ELF-1 (cell line): ENCODE measurements at regions not wholly inside any gene's neighbourhood (a gene's known extent, or its start where the extent isn't known, plus 50 kb on each side); places are given as distances from the start of the nearest gene placed in this dataset.
A peak's percentile ranks its signal among the peaks of the same experiment; 100 is the strongest.

Source experiments
- DNase-seq: peaks from one replicate; pipeline ENCODE4 v3.0.0-alpha.2; 2016; ENCODE audit warnings: low read depth, low spot score

DNA sequence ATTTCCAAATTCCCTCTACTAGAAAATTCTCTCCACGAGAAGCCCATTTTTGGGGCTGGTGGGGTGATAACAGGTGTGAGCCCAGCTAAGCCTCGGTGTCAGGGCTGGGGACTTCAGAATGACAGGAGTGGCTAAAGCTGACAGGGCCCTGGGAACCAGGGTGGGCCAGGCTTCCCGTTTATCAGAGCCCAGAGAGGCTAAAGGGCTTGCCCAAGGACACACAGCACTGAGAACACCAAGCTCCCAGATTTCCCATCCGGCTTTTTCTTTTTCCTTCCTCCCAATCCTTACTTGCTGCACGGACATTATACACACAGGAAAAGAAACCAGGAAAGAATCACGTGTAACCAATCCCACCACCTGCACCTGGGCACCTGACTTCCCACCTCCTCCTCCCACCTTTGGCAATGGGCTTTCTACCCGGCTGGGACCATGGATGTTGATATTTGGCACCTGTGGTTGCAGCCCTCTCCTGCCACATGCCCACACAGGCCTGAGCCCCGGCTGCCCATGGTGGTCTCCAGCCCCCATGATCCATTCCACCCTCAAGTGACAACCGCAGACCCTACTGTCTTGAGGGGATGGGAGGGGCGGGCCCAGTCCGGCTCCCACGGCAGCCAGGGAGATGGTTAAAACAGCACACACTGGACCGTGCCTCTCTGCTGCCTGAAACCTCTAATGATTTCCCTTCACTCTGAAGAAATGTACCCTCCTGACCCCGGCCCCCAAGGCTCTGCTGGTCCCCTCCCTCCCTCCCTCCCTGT is 78.9 kb downstream of the ENGASE start:
- DNase-seq: no peak

DNA sequence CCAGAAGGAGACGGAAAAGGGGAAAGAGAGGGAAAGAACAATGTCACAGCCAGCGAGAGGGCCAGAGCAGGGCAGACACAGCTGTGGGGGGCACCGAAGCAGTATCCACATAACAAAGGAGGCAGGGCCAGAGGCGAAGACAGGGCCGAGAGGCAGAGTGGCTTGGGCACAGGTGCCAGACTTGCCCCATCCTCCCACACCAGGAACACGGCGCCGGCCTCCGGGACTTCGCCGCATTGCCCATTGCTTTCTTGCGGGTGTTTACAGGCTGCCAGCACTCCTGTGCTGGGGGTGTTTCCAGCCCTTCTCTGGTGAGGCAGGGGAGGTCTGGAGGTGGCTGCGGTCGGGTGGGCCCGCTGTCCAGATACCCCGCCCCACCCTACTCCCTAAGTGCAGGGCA is 78.0 kb downstream of the ENGASE start:
- DNase-seq: peak; percentile 14

DNA sequence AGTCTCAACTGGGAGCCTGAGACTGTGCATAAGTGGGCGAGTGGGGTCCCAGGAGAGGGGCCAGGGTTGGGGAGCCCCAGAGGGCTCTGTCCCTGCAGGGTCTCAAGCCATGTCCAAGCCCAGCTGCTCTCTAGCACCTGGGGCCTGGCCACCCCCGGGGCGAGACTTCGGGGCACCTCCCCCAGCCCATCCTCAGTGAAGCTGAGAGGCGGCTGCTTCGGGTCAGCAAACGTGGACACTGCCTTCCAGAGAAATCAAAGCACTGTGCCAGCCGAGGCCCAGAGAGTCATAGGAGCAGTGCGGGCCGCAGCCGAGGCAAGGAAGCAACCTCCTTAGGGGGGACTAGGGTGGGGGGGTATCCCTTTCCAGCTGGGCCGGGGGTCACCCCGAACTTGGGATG is 77.5 kb downstream of the ENGASE start:
- DNase-seq: no peak

DNA sequence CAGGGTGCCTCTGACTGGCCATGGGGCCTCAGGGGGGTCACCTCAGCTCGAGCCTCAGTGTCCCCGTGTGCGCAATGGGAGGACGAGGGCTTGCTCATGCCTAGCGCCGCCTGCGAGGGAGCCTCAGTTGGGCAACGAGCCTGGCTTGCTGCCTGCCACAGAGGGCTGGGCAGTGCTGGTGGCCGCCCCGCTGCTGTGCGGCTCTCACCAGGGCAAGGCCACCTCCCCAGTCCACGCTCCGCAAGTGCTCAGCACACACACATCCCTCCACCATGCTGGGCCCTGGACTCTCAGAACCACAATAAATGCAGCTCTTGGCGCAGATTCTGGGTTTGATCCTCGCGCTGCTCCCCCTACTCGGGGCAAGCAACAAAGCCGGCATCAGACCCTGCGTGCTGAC is 76.2 kb downstream of the ENGASE start:
- no peak for DNase-seq

DNA sequence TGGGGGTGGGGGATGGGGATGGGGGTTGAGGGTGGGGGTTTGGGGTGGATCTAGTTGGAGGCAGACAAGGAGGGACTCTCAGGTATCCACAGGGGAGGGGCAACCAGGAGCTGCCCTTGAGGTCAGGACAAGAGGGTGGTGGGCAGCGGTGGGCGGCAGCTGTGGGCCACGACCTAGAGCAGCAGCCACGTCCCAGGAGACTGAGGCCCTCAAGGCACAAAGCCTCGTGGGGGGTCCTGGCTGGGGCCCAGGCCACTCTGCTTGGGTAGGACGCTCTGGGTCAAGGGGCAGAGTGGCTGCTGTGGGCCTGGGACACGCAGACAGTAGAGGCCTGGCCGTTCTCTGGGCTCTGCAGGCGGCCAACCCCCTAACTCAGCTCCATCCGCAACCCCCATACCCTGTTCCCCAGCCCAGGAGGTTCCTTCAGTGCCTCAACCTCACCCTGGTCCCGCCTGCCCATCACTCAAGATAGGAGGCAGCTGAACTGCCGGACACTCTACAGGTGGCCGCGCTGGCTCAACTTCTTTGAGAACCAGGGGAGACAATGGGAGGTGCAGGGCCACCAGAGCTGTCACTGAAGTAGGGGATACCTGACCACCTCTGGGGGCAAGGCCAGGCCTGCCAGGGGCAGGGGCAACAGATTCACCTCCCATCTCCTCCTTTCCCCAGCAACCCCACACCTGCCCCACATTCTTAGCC is 75.6 kb downstream of the ENGASE start:
- no peak for DNase-seq

DNA sequence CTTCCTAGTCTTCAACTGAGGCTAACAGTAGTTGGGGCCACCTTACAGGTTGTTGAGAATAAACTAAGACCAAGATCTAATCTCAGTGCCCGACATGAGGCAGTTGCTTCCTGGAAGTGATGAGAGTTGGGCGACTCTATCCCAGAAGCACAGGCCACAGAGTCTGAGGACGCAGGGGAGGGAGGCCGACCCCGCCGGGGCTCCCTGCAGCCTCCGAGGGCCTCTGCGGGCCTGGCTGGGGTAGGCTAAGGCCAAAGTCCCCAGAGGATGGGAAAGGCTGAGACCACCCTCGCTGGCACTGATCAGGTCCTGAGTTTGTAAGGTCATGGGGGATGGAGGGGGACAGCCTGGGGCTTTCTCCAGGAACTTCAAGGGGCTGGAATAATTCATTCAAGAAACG is 74.0 kb downstream of the ENGASE start:
- no peak for DNase-seq

DNA sequence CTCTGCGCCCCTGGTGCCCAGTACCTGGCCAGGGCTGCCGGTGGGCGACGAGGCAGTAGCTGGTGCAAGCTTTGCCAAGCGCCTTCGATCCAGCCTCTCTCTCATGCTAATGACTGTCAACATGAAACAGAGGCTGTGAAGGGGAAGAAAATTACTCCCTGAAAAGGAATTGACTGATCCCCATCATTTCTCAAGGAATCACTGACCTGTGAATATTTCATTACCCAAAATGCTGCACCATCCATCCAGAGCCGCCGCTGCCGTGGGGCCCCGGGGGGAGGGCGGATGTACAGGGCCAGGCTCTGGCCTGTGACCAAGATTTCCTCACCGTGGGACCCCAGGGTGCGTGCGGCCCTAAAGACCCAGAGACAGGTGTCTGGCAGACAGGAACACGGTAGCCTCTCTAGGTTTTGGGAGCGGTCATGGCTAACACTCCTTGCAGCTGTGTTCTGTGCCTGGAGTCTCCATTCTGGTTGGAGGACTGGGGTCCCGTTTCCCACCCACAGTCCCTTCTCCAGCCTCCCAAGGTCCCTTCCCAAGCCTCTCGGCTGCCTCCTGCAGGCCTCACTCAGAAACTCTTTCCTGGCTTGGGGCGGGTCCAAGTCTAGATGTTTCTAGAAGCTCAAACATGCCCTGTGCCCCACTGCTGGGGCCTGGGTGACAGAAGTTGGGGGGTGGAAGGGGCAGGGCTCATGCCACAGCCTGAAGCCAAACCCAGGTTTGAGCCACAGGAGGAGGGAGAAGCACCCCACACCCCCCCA is 73.3 kb downstream of the ENGASE start:
- no peak for DNase-seq

DNA sequence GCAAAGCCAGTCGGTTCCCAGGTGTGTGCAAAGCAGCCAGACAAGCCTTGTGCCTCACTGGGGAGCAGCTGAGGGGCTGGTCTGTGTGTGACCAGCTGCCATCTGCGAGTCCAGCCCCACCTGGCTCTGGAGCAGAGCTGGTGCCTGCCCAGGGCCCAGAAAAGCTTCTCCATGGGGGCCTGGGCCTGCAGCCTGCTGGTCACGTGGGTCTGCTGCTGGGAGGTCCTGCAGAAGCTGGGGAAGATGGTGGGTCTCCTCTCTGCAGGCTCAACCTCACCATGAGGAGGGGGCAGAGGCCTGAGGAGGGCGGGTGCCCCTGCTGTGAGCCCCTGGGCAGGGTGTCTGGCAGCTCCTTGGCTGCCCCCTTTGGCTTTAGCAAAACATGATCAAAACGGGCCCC is 71.9 kb downstream of the ENGASE start:
- no peak for DNase-seq

DNA sequence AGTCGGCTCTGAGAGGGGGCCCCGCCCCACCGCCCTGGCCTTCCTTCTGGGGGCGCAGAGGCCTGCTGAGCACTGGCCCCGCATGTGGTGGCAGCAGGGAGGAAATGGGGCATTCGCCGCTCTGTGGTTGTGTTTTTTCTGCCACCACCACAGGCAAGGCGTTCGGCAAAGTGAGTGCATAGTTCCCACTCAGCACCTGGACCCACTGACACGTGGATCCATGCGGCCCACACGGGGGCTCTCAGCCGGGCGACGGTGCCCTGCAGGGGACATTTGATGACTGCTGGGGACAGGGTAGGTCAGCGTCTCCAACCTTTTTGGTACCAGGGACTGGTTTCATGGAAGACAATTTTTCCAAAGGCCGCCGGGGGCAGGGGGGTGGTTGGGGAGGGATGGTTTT is 70.9 kb downstream of the ENGASE start:
- no peak for DNase-seq

DNA sequence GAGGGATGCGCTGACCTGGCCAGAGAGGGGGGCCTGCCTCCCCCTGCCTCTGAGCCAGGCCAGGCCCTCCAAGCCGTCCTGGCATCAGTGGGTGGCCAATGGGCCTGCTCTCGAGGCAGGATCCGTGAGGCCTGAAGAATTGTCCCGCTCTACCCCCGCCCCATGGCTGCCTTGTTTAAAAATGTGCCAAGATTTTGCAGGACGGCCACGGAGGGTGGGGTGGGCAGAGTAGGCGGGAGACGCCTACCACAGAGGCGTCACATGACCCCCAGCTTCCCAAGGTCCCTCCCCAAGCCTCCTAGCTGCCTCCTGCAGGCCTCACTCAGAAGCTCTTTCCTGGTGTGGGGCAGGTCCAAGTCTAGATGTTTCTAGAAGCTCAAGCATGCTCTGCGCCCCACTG is 69.5 kb downstream of the ENGASE start:
- no peak for DNase-seq

DNA sequence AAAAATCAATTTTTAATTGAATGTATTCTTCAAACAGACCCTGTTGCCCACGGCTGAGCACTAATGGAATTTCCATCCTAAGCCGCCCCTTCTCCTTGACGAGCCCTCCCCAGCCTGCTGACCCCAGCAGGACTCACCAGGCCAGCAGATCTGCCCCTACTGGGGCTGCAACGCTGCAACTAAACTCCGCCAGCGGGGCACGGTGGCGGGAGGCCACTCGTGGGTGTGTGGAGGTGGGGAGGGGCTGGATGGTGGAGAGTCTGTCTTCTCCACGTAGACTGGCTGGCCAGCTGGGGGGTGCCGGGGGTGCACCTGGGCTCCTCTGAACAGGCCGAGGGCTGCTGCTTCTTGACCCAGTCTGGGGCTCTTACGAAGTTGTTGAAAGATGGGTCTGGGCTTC is 67.8 kb downstream of the ENGASE start:
- DNase-seq: no peak

DNA sequence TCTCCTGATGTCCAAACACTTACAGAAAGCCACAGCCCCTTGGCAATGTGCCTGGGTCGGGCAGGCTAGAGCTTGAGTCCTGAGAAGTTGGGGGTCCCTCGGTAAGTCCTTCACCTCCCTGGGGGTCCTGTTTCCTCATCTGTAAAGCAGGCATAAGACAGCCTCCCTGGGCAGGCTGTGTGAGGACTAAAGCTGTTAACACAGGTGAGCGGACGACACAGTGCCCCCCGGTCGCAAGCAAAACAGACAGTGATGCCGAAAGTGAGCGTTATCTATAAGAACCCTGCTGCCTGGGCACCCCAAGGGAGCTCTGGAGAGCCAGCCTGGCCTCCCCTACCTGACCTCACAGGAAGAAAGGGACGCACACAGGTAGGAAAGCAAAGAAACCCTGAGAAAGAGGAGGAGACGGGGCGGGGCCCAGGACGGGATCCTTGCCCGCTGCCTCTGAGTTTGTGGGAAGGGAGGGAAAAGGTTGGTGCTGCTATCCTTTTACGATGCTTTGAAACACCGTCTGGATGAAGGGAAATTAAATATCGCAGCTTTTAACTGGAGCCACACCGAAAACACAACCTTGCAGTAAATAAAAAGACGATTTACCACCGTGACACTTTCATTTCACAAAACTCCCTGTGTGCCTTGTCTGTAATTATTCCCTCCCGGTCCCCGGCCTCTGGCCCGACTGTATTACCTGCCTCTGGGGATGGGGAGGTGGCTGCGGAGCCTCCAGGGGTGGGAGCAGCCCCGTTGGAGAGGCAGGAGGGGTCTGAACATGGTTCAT is 67.1 kb downstream of the ENGASE start:
- no peak for DNase-seq

DNA sequence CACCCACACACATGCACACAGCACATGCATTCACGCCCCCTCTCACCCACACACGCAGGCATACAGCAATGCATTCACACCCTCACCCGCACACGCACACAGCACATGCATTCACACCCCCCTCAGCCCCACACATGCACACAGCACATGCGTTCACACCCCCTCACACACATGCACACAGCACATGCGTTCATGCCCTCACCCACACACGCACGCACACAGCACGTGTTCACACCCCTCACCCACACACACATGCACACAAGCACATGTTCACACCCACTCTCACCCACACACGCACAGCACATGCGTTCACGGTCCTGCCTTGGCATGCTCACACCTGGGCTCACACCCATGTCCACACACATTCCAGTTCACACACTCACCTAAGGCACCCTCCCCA is 64.2 kb downstream of the ENGASE start:
- no peak for DNase-seq

DNA sequence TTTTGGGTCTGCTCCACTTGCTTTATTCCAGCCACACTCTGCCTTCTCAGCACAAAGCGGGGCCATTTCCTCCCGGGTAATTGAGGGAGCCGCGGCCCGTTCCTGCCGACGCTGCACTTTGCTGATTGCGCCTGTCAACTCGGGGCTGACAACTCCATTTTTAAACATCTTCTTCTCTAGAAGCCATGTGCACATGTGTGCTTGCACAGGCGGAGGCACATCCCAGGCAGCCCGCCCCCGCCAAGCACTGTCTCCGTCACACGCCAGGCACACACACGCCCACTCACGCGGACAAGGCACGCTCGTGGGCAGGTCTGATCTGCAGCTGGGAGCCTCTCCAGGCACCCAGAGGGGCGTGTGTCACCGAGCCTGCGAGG is 63.2 kb downstream of the ENGASE start:
- no peak for DNase-seq

DNA sequence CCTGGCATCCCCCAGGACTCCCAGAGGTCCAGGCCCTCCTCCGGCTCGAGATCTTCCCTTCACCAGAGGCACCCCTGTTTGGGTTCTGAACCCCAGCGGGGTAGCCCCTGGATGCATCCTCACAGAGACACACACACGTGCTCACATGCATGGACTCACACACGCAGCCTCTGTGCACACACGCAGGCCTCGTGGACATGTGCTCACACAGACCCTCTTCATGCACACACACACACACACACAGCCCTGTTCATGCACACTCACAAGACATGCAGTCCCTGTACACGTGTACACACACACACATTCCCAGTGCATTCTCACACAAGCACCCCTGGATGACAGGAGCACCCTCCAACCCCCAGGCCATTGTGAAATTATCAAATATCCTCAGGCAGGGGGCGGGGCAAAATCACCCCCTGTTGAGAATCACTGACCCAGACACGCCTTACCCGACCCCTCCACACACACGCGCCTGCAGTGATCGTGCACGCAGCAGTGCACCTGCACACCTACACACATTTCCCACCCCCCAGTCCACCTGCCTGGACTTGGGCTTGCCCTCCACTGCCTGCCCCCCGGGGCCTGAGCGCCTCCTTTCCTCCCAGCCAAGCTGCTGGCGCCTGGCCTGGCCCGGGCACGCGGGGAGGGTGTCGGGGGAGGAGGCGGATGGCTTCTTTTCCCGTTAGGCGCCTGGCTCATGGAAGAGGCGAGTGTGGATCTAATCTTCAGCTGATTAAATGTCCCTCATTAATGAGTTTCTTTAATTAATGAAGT is 62.6 kb downstream of the ENGASE start:
- no peak for DNase-seq

DNA sequence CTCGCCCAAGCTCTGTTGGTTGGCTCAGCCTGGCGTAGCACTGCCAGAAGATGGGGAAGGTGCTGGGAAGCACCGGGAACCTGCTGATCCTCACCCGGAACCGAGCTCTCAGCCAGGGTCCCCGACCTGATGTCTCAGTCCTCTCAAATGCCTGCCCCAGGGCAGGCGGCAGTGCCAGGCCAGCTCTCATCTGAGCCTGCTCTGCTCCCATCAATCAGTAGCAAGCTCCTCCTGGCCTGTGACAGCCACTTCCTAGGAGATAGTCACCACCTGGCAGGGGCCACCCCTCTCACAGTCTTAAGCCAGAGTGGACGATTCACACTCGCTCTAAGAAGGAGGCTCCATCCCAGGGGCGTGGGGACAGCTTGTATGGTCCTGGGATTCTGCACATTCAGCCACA is 62.0 kb downstream of the ENGASE start:
- DNase-seq: peak; percentile 40
